ENCODE measurements at regions not wholly inside any gene's neighbourhood (a gene's known extent, or its start where the extent isn't known, plus 50 kb on each side); places are given as distances from the start of the nearest gene placed in this dataset.

DNA sequence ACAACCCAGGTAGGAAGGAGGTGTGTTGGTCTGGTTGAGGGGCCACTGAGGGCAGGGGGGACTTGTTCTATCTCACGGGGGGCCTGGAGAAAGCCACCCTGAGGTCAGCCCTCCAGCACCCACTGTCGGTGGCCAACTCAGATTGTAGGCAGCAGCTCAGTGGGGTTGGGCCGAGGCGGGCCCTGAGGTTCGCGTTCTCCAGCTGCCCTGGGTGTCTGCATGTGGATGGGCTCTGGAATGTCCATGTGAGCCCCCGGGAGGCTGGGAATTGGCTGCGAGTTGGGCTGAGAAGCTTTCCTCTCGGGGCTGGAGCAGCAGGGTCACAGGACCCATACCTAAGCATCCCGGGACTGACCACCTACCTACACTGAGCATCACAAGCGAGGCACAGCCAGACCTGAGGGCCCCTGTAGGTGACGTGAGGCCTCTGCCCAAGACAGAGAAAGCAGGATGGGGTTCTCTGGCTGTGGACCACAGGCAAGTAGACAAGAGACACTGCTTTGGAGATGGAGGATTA, 70.3 kb upstream of the HAAO start:
- TF ChIP-seq ZBTB7A (IDR thresholded peaks at IDR 0.05; ENCODE audit: low read depth) (no peak), CEBPB (IDR thresholded peaks at IDR 0.05) (no peak)

Measured in Ishikawa (cell line).